Endothelial cell of umbilical vein (primary cell): ENCODE measurements at regions not wholly inside any gene's neighbourhood (a gene's known extent, or its start where the extent isn't known, plus 50 kb on each side); places are given as distances from the start of the nearest gene placed in this dataset.
"Not testable (repeated sequence)": the region's sequence is repeated elsewhere in the genome, so short reads cannot be mapped to it uniquely, and the experiment has no call there.

ENCODE experiments used
- BruUV-seq: library from RNA; stranded (reverse); fragments of 400-500 nt; replicated peaks from 2 replicates; lab custom pipeline; 2021; lab: Mats Ljungman, UMichigan
- CTCF ChIA-PET: fragments of 300-600, 350-600 bp; sonication (Branson Sonifier 250); formaldehyde crosslinking; loops from one replicate; lab custom pipeline; 2021; ENCODE audit warnings: antibody characterized with exemption, inconsistent platforms; lab: Charles Lee
- POLR2A ChIA-PET: fragments of 300-600, 350-600 bp; sonication (Branson Sonifier 250); formaldehyde crosslinking; loops from one replicate; lab custom pipeline; 2021; ENCODE audit warnings: antibody characterized with exemption, inconsistent platforms; lab: Charles Lee
- DNase-seq: peaks from one replicate; pipeline ENCODE4 v3.0.0-alpha.2; 2011; ENCODE audit warnings: low read depth, low spot score
- FAIRE-seq: peaks from 2 replicates; lab custom pipeline; 2011; peaks lifted over from hg19 to GRCh38; lab: Jason Lieb, UNC
- H2AFZ ChIP-seq: 2 replicates; pipeline ENCODE4 v1.6.0; 2012; ENCODE audit warnings: low read depth, low read length, control low read depth, inconsistent platforms
- H3K27ac ChIP-seq: 2 replicates; pipeline ENCODE4 v1.5.1; 2011; ENCODE audit warnings: low read depth, mild to moderate bottlenecking, control low read depth, low read length, moderate library complexity; ENCODE audit not compliant: insufficient read depth
- H3K27me3 ChIP-seq, 2 experiments: 2 replicates each; pipeline versions ENCODE4 v1.6.0 to v1.6.1; 2011; ENCODE audit warnings: low read length in 2 of 2, mixed read lengths in 1 of 2; ENCODE audit not compliant: control insufficient read depth in 2 of 2, insufficient read depth in 2 of 2
- H3K36me3 ChIP-seq, 2 experiments: 2 replicates in 1 of 2; 3 replicates in 1 of 2; pipeline ENCODE4 v1.5.1; 2011; ENCODE audit warnings: low read length in 2 of 2, mild to moderate bottlenecking in 1 of 2, moderate library complexity in 1 of 2; ENCODE audit not compliant: control insufficient read depth in 2 of 2, insufficient read depth in 2 of 2; ENCODE audit errors: extremely low read depth in 1 of 2
- H3K4me1 ChIP-seq: 3 replicates; pipeline ENCODE4 v1.5.1; 2011; ENCODE audit warnings: mild to moderate bottlenecking, low read length; ENCODE audit not compliant: control insufficient read depth, insufficient read depth; ENCODE audit errors: extremely low read depth
- H3K4me2 ChIP-seq: 2 replicates; pipeline ENCODE4 v1.6.1; 2011; ENCODE audit warnings: low read length, control low read depth, mixed read lengths; ENCODE audit not compliant: insufficient read depth
- H3K4me3 ChIP-seq, 3 experiments: fragments of 200-600 bp in 1 of 3; sonication (generic), shearing (Covaris generic) in 1 of 3; replicated peaks in 1 of 3; 2 replicates each; pipeline ENCODE4 v1.5.1; 2011 to 2016; ENCODE audit warnings: control low read depth in 3 of 3, low read length in 3 of 3, mild to moderate bottlenecking in 2 of 3, inconsistent platforms in 1 of 3, low read depth in 1 of 3, moderate library complexity in 1 of 3; ENCODE audit not compliant: insufficient read depth in 1 of 3
- H3K79me2 ChIP-seq: 2 replicates; pipeline ENCODE4 v1.6.0; 2012; ENCODE audit warnings: low read length, inconsistent platforms; ENCODE audit not compliant: control insufficient read depth, insufficient read depth
- H3K9ac ChIP-seq: replicated peaks from 2 replicates; pipeline ENCODE3; 2011; ENCODE audit warnings: low read length, control low read depth; ENCODE audit not compliant: insufficient read depth; ENCODE audit errors: extremely low read depth
- H3K9me1 ChIP-seq: replicated peaks from 3 replicates; pipeline ENCODE4 v1.6.0; 2011; ENCODE audit warnings: mild to moderate bottlenecking, low read length; ENCODE audit not compliant: control insufficient read depth, insufficient read depth; ENCODE audit errors: extremely low read depth
- H3K9me3 ChIP-seq: replicated peaks from 2 replicates; pipeline ENCODE4 v1.5.1; 2012; ENCODE audit warnings: low read length, inconsistent platforms; ENCODE audit not compliant: control insufficient read depth, insufficient read depth
- H4K20me1 ChIP-seq: replicated peaks from 2 replicates; pipeline ENCODE3; 2011; ENCODE audit warnings: mild to moderate bottlenecking, low read length; ENCODE audit not compliant: control insufficient read depth, insufficient read depth; ENCODE audit errors: extremely low read depth
- dilution Hi-C: fragments of 300-500 bp; cut with MboI; formaldehyde crosslinking; loops from one replicate; pipeline ENCODE4 v1.15.0; 2019; ENCODE audit warnings: low sequenced_read_pairs; ENCODE audit not compliant: extremely low pct_ligation_motif_present
- intact Hi-C: fragments of 100-400 bp; cut with micrococcal nuclease; formaldehyde crosslinking; loops from one replicate; pipeline ENCODE4 v1.10.0; 2022

DNA sequence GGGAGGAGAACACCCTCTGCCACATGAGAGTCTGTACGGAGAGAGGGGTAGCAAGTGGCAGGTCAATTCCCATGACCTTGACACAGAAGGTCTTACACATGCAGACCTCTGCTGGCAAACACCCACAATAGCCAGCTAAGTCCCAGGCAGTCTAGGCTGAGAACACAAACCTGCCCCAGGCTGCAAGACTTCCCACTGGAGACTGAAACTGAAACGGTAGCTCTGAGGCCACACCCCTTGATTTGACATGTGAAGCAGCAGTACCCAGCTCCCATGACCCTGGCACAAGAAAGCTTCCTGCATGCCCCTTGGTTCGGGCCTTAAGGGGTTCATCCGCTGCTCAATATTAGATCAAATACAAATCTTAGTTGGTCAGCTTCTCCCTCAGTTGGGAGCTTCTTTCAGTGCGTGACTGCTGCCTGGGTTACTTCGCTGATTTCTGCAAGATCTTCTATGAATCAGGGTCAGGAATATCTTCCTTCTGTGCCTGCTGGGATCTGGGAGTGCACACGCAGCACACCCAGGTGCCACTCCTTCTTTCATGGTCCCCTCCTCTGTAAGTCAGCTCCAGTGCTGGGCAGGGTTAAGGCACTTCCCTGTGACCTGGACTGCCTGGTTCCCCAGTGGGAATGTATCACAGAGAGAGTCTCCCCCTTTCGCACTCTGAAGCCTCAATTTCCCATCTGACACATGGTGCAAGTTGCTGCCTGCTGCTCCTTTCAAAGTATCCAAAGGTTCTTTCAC is 187.2 kb upstream of the NPAP1 start:
- H3K4me1 ChIP-seq, BruUV-seq, H3K79me2 ChIP-seq, FAIRE-seq, H3K4me3 ChIP-seq, H3K27ac ChIP-seq, dilution Hi-C loops, H3K9ac ChIP-seq, CTCF ChIA-PET, H3K27me3 ChIP-seq, H2AFZ ChIP-seq, H3K9me1 ChIP-seq, POLR2A ChIA-PET, H3K9me3 ChIP-seq, intact Hi-C loops, DNase-seq, H3K4me2 ChIP-seq, H4K20me1 ChIP-seq, H3K36me3 ChIP-seq: not testable (repeated sequence)

DNA sequence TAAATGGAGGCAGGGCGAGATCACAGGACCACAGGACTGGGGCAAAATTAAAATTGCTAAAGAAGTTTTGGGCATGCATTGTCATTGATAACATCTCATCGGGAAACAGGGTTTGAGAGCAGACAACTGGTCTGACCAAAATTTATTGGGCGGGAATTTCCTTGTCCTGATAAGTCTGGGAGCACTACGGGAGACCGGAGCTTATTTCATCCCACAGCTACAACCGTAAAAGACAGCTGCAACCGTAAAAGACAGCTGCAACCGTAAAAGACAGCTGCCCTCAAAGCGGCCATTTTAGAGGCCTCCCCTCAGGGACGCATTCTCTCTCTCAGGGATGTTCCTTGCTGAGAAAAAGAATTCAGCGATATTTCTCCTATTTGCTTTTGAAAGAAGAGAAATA is 170.4 kb upstream of the NPAP1 start:
- H3K79me2 ChIP-seq, H2AFZ ChIP-seq, H3K9ac ChIP-seq, H3K4me2 ChIP-seq, H3K27me3 ChIP-seq, H3K36me3 ChIP-seq, H3K9me3 ChIP-seq, BruUV-seq, H3K27ac ChIP-seq, H3K4me3 ChIP-seq, CTCF ChIA-PET, FAIRE-seq, intact Hi-C loops, POLR2A ChIA-PET, DNase-seq, H4K20me1 ChIP-seq, H3K4me1 ChIP-seq, dilution Hi-C loops, H3K9me1 ChIP-seq: not testable (repeated sequence)

DNA sequence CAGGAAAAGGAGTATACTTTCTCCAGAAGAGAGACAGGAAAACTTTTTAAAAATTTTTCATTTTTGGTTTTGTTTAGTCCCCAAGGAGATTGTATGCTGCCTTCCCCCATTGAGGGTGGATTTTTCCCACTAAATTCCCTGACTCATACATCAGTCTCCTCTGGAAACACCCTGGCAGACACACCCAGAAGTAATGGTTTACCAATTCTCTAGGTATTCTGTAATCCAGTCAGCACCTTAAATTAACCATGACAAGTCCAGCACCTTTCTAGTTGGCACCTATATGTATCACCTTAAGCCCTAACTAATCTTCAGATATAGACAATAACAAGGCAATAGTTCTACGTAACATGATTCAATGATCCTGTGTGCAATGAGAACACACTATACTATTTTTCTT is 165.9 kb upstream of the NPAP1 start:
- FAIRE-seq, dilution Hi-C loops, H3K4me2 ChIP-seq, H2AFZ ChIP-seq, intact Hi-C loops, H3K9ac ChIP-seq, H4K20me1 ChIP-seq, H3K27me3 ChIP-seq, CTCF ChIA-PET, H3K4me1 ChIP-seq, H3K36me3 ChIP-seq, BruUV-seq, H3K9me3 ChIP-seq, DNase-seq, H3K9me1 ChIP-seq, H3K79me2 ChIP-seq, H3K4me3 ChIP-seq, POLR2A ChIA-PET, H3K27ac ChIP-seq: not testable (repeated sequence)

DNA sequence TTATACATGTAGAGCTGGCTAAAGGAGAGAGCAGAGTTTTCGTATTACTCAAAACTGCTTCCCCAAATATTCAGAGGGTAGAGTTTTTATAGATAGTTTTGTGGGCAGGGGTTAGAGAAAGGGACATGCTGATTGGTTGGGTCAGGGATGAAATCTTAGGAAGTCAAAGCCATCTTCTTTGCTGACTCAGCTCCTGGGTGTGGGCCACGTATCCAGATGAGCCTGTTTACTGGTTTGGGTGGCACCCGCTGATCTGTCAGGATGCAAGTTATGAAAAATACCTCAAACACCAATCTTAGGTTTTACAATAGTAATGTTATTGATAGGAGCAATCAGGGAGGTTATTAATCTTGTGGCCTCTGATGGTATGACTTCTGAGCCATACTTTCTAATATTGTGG is 164.0 kb upstream of the NPAP1 start:
- H3K4me1 ChIP-seq, H3K36me3 ChIP-seq, H3K79me2 ChIP-seq, H3K9ac ChIP-seq, BruUV-seq, H2AFZ ChIP-seq, intact Hi-C loops, H4K20me1 ChIP-seq, H3K9me3 ChIP-seq, CTCF ChIA-PET, H3K4me3 ChIP-seq, DNase-seq, dilution Hi-C loops, H3K9me1 ChIP-seq, H3K27ac ChIP-seq, H3K4me2 ChIP-seq, POLR2A ChIA-PET, H3K27me3 ChIP-seq, FAIRE-seq: not testable (repeated sequence)
